GM12878 (cell line): ENCODE measurements at regions not wholly inside any gene's neighbourhood (a gene's known extent, or its start where the extent isn't known, plus 50 kb on each side); places are given as distances from the start of the nearest gene placed in this dataset.

Experiments
- ATAC-seq: fragments of 200-7000 bp; cut with Tn5 transposase; 3 replicates; pipeline ENCODE4 v1.9.1; 2020; ENCODE audit warnings: mild to moderate bottlenecking, moderate library complexity
- BruUV-seq: library from RNA; stranded (reverse); fragments of 400-500 nt; replicated peaks from 2 replicates; lab custom pipeline; 2021; lab: Mats Ljungman, UMichigan
- CTCF ChIA-PET: fragments of 300-600 bp; sonication (Branson Sonifier 250); formaldehyde crosslinking; extraction: SDS; loops from one replicate; lab custom pipeline; 2021; ENCODE audit warnings: inconsistent platforms; lab: Yijun Ruan, JAX
- POLR2A ChIA-PET: fragments of 350-600 bp; formaldehyde crosslinking; extraction: SDS; loops from one replicate; lab custom pipeline; 2021; ENCODE audit warnings: inconsistent platforms; lab: Charles Lee
- RAD21 ChIA-PET: fragments of 300-600 bp; sonication (Branson Sonifier 250); formaldehyde crosslinking; loops from one replicate; lab custom pipeline; 2023; ENCODE audit warnings: antibody characterized with exemption; ENCODE audit not compliant: unreplicated experiment; lab: Charles Lee
- SMC1A ChIA-PET: fragments of 300-600 bp; sonication (Branson Sonifier 250); formaldehyde crosslinking; loops from one replicate; lab custom pipeline; 2023; ENCODE audit not compliant: unreplicated experiment, uncharacterized antibody; lab: Charles Lee
- DNase-seq: peaks from one replicate; pipeline ENCODE4 v3.0.0-alpha.2; 2011; ENCODE audit warnings: low read depth, low spot score
- FAIRE-seq: peaks from 3 replicates; lab custom pipeline; 2011; peaks lifted over from hg19 to GRCh38; lab: Jason Lieb, UNC
- H2AFZ ChIP-seq: 2 replicates; pipeline ENCODE4 v1.6.0; 2011; ENCODE audit warnings: low read depth, low read length, control low read depth; ENCODE audit not compliant: control insufficient read depth
- H3K27ac ChIP-seq: 2 replicates; pipeline ENCODE4 v1.5.1; 2011; ENCODE audit warnings: control low read depth; ENCODE audit not compliant: control insufficient read depth, insufficient read depth
- H3K27me3 ChIP-seq, 2 experiments: replicated peaks in 1 of 2; 2 replicates each; pipeline versions ENCODE4 v1.6.0 to v1.6.1; 2011; ENCODE audit warnings: low read length in 1 of 2; ENCODE audit not compliant: control insufficient read depth in 2 of 2, insufficient read depth in 2 of 2
- H3K36me3 ChIP-seq, 2 experiments: 2 replicates each; pipeline ENCODE4 v1.5.1; 2011; ENCODE audit warnings: low read length in 1 of 2; ENCODE audit not compliant: control insufficient read depth in 2 of 2, insufficient read depth in 2 of 2
- H3K4me1 ChIP-seq: 2 replicates; pipeline ENCODE4 v1.6.1; 2011; ENCODE audit warnings: mild to moderate bottlenecking, low read length, moderate library complexity, mixed read lengths; ENCODE audit not compliant: control insufficient read depth, insufficient read depth
- H3K4me2 ChIP-seq: 2 replicates; pipeline ENCODE4 v1.6.0; 2011; ENCODE audit warnings: control low read depth; ENCODE audit not compliant: control insufficient read depth, insufficient read depth
- H3K4me3 ChIP-seq: fragments of 200-600 bp; sonication (generic); 2 replicates; pipeline ENCODE4 v1.5.1; 2016
- H3K79me2 ChIP-seq: 2 replicates; pipeline ENCODE4 v1.6.0; 2011; ENCODE audit warnings: low read length; ENCODE audit not compliant: control insufficient read depth, insufficient read depth
- H3K9ac ChIP-seq: 2 replicates; pipeline ENCODE4 v1.8.0; 2011; ENCODE audit warnings: low read length, control low read depth, mixed read lengths; ENCODE audit not compliant: control insufficient read depth, insufficient read depth
- H3K9me3 ChIP-seq: replicated peaks from 3 replicates; pipeline ENCODE4 v1.5.1; 2011; ENCODE audit warnings: mild to moderate bottlenecking, low read length; ENCODE audit not compliant: control insufficient read depth, insufficient read depth
- H4K20me1 ChIP-seq: 2 replicates; pipeline ENCODE4 v1.6.0; 2011; ENCODE audit not compliant: control insufficient read depth, insufficient read depth
- ASH2L ChIP-seq: fragments of 300-600, 200-600 bp; sonication (generic); IDR thresholded peaks from 2 replicates; pipeline ENCODE4 v1.6.1; 2017; ENCODE audit warnings: low read depth, mild to moderate bottlenecking, borderline replicate concordance
- EED ChIP-seq: sonication (generic); IDR thresholded peaks from 2 replicates; pipeline ENCODE4 v1.6.1; 2016; ENCODE audit warnings: antibody characterized with exemption, low read depth
- HCFC1 ChIP-seq: fragments of 150-350 bp; IDR thresholded peaks from 2 replicates; pipeline ENCODE4 v1.6.1; 2014; ENCODE audit warnings: low read length
- HDGF ChIP-seq: fragments of 450-650 bp; IDR thresholded peaks from 2 replicates; pipeline ENCODE4 v1.6.1; 2016; ENCODE audit warnings: antibody characterized with exemption
- NFYA ChIP-seq: IDR thresholded peaks from 2 replicates; pipeline ENCODE4 v1.6.1; 2011; ENCODE audit warnings: low read depth, mild to moderate bottlenecking, low read length, improper control_type of control experiment, borderline replicate concordance
- PAX5 ChIP-seq: IDR thresholded peaks from 2 replicates; pipeline ENCODE4 v1.6.1; 2011; ENCODE audit warnings: low read depth, low read length, borderline replicate concordance
- PBX3 ChIP-seq: IDR thresholded peaks from 2 replicates; pipeline ENCODE4 v1.6.1; 2011; ENCODE audit warnings: mild to moderate bottlenecking, low read depth, low read length, moderate library complexity; ENCODE audit not compliant: insufficient replicate concordance
- SREBF1 ChIP-seq: IDR thresholded peaks from 2 replicates; pipeline ENCODE4 v1.6.1; 2012; ENCODE audit warnings: mild to moderate bottlenecking, low read length
- USF1 ChIP-seq: IDR thresholded peaks from 2 replicates; pipeline ENCODE4 v1.6.1; 2011; ENCODE audit warnings: borderline replicate concordance, low read depth, mild to moderate bottlenecking, moderate library complexity, mixed read lengths, low read length; ENCODE audit not compliant: insufficient read depth; ENCODE audit errors: extremely low read length
- YBX1 ChIP-seq: fragments of 450-650 bp; IDR thresholded peaks from 2 replicates; pipeline ENCODE4 v1.6.1; 2016; ENCODE audit warnings: antibody characterized with exemption
- ZNF24 ChIP-seq: fragments of 450-650 bp; IDR thresholded peaks from 2 replicates; pipeline ENCODE4 v1.6.1; 2017; ENCODE audit warnings: antibody characterized with exemption, mild to moderate bottlenecking
- WGBS: methylation state at CpG from one replicate; pipeline ENCODE4 v1.1.6; 2016; ENCODE audit warnings: low lambda C conversion rate; ENCODE audit not compliant: insufficient replicate concordance, insufficient coverage; ENCODE audit errors: missing lambda C conversion rate; 5-methylcytosine and 5-hydroxymethylcytosine counted together
- in situ Hi-C: fragments of 300-500 bp; cut with MboI; formaldehyde crosslinking; loops from 9 replicates; pipeline ENCODE4 v1.14.3; 2018; ENCODE audit warnings: mixed read lengths
- intact Hi-C: fragments of 100-400 bp; cut with micrococcal nuclease; formaldehyde crosslinking; loops from one replicate; pipeline ENCODE4 v1.14.2; 2022; ENCODE audit not compliant: unreplicated experiment
- TF ChIP-seq, protein P1 (sequence below): IDR thresholded peaks from 2 replicates; pipeline ENCODE4 v1.6.1; 2012; ENCODE audit warnings: low read depth, low read length, improper control_type of control experiment
- TF ChIP-seq, protein P2 (sequence below): fragments of 450-650 bp; IDR thresholded peaks from 2 replicates; pipeline ENCODE4 v1.6.1; 2016; ENCODE audit warnings: mild to moderate bottlenecking

GRCh38 chr2:188151670-188152069, 140.0 kb upstream of the GULP1 start:
- intact Hi-C loops (no loop called here), in situ Hi-C loops (no loop called here)
- ChIA-PET POLR2A (no interaction called here), CTCF (no interaction called here), RAD21 (interaction anchor here (0.9 kb wide), 1 partner anchor 218 kb away, joined by 3 read pairs; no protein-coding TSS in a partner anchor), SMC1A (interaction anchor here (1.3 kb wide), 1 partner anchor 42 kb away, joined by 3 read pairs; no protein-coding TSS in a partner anchor)
- Histone ChIP-seq H3K9me3 (no peaks in the 10 kb centered on the region), H2AFZ (no peak overlapping the region), H3K4me2 (no peak overlapping the region), H3K79me2 (no peaks in the 10 kb centered on the region), H3K27ac (no peak overlapping the region), H3K4me3 (no peak overlapping the region), H3K4me1 (no peaks in the 10 kb centered on the region), H3K9ac (no peak overlapping the region), H4K20me1 (no peaks in the 10 kb centered on the region), H3K36me3 (no peaks in the 10 kb centered on the region), H3K27me3 (no peaks in the 10 kb centered on the region)
- ATAC-seq, result no peak
- TF ChIP-seq YBX1 (no peak), ZNF24 (no peak), HDGF (no peak)
- TF ChIP-seq, protein P1, sequence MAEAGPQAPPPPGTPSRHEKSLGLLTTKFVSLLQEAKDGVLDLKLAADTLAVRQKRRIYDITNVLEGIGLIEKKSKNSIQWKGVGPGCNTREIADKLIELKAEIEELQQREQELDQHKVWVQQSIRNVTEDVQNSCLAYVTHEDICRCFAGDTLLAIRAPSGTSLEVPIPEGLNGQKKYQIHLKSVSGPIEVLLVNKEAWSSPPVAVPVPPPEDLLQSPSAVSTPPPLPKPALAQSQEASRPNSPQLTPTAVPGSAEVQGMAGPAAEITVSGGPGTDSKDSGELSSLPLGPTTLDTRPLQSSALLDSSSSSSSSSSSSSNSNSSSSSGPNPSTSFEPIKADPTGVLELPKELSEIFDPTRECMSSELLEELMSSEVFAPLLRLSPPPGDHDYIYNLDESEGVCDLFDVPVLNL, result no peak
- WGBS, result 0% methylated on average over 1 of the region's 1 CpG
- FAIRE-seq, result no peak
- DNase-seq, result no peak
- BruUV-seq, result no TSS peak

- ChIA-PET RAD21 (no interaction called here), CTCF (no interaction called here), POLR2A (no interaction called here), SMC1A (no interaction called here)
- WGBS, result 33% methylated on average over 9 of the region's 9 CpGs
- ATAC-seq (no peak), DNase-seq (no peak), FAIRE-seq (no peak)
- in situ Hi-C loops (no loop called here), intact Hi-C loops (no loop called here)
- H3K27me3 ChIP-seq, result no peaks in the 10 kb centered on the region
- no peaks in the 10 kb centered on the region for H3K9me3 ChIP-seq
- no peaks in the 10 kb centered on the region for H4K20me1 ChIP-seq
- H3K36me3 ChIP-seq, result no peaks in the 10 kb centered on the region
- no peak overlapping the region for H2AFZ ChIP-seq
- no peaks in the 10 kb centered on the region for H3K4me1 ChIP-seq
- H3K9ac ChIP-seq, result no peak overlapping the region
- BruUV-seq, result no TSS peak
- H3K4me3 ChIP-seq, result no peak overlapping the region
- H3K27ac ChIP-seq, result no peak overlapping the region
- H3K79me2 ChIP-seq, result no peaks in the 10 kb centered on the region
- H3K4me2 ChIP-seq, result no peak overlapping the region
- TF ChIP-seq SREBF1, result no peak
- no peak for TF ChIP-seq PAX5
- TF ChIP-seq, protein P2, sequence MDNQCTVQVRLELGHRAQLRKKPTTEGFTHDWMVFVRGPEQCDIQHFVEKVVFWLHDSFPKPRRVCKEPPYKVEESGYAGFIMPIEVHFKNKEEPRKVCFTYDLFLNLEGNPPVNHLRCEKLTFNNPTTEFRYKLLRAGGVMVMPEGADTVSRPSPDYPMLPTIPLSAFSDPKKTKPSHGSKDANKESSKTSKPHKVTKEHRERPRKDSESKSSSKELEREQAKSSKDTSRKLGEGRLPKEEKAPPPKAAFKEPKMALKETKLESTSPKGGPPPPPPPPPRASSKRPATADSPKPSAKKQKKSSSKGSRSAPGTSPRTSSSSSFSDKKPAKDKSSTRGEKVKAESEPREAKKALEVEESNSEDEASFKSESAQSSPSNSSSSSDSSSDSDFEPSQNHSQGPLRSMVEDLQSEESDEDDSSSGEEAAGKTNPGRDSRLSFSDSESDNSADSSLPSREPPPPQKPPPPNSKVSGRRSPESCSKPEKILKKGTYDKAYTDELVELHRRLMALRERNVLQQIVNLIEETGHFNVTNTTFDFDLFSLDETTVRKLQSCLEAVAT, result no peak
- no peak for TF ChIP-seq EED
- no peak for TF ChIP-seq NFYA
- no peak for TF ChIP-seq ASH2L
- TF ChIP-seq PBX3, result no peak
- TF ChIP-seq HCFC1, result no peak
- TF ChIP-seq USF1, result no peak
Measured at GRCh38 chr2:188158337-188159100, 133.2 kb upstream of the GULP1 start.
